Heart left ventricle (tissue), 13 donors: ENCODE measurements at regions not wholly inside any gene's neighbourhood (a gene's known extent, or its start where the extent isn't known, plus 50 kb on each side); places are given as distances from the start of the nearest gene placed in this dataset.

Source experiments
- CTCF ChIP-seq, 12 donors: fragments of 200-600 bp; sonication (generic) in 4 of 12; IDR thresholded peaks; one replicate each; pipeline versions ENCODE4 v1.5.0 to v1.8.0; 2018 to 2022; ENCODE audit warnings: antibody characterized with exemption in 12 of 12, mild to moderate bottlenecking in 5 of 12
- POLR2A ChIP-seq, 2 donors: fragments of 450-650 bp; IDR thresholded peaks; one replicate each; pipeline ENCODE4 v1.6.1; 2017; ENCODE audit warnings: antibody characterized with exemption in 2 of 2, mild to moderate bottlenecking in 2 of 2, moderate library complexity in 2 of 2
- donor health status: ischemic (EF 13 %, LVEDD 7.1; RV severe dilation, severe dysfunction).
- donor health status: DM: no; HTN: yes; CAD: no.
- donor health status: DM: no; HTN: no; CAD: no.
- donor health status: ischemic (EF 25% LVEDD 6.9; RV normal size, moderate dysfunction).
- donor health status: ischemic (EF 25% LVEDD 5.7; RV mildly dilated, moderate dysfunction).
- donor health status: ischemic (EF 35%, LVEDD 5.7; RV mildly dilated, moderate dysfunction).
- donor health status: nonischemic (EF 11% LVEDD 7.7; RV severe dilation, severe dysfunction).
- donor health status: DM: yes; HTN: yes; CAD: no.
- donor health status: PGD.
- donor health status: ischemic (EF 29% LVEDD 5.4; RV normal size, mild dysfunction).
- donor health status: nonischemic (EF 23%, LVEDD 6.1; RV moderate dilation, normal function).

GRCh38 chr14:97213720-97214119 is 416.5 kb downstream of the VRK1 start:
- TF ChIP-seq CTCF (IDR thresholded peaks at IDR 0.05): no peak
- no peak for TF ChIP-seq POLR2A (IDR thresholded peaks at IDR 0.05)
